GM12891 (cell line): ENCODE measurements at regions not wholly inside any gene's neighbourhood (a gene's known extent, or its start where the extent isn't known, plus 50 kb on each side); places are given as distances from the start of the nearest gene placed in this dataset.

Source experiments
- PAX5 ChIP-seq: IDR thresholded peaks from 2 replicates; pipeline ENCODE4 v1.6.1; 2011; ENCODE audit warnings: low read length, moderate library complexity, mild to moderate bottlenecking; ENCODE audit not compliant: insufficient read depth, severe bottlenecking
- POLR2A ChIP-seq: IDR thresholded peaks from 2 replicates; pipeline ENCODE4 v1.6.1; 2011; ENCODE audit warnings: low read depth, low read length, control low read depth
- POLR2AphosphoS5 ChIP-seq: IDR thresholded peaks from 2 replicates; pipeline ENCODE4 v1.6.1; 2011; ENCODE audit warnings: low read depth, low read length, control low read depth
- POU2F2 ChIP-seq: IDR thresholded peaks from 2 replicates; pipeline ENCODE4 v1.6.1; 2011; ENCODE audit warnings: low read depth, mild to moderate bottlenecking, control low read depth, low read length, moderate library complexity
- SPI1 ChIP-seq: IDR thresholded peaks from 2 replicates; pipeline ENCODE4 v1.6.1; 2011; ENCODE audit warnings: low read depth, low read length, control low read depth
- TAF1 ChIP-seq: IDR thresholded peaks from 2 replicates; pipeline ENCODE4 v1.6.1; 2011; ENCODE audit warnings: low read depth, low read length, control low read depth

DNA sequence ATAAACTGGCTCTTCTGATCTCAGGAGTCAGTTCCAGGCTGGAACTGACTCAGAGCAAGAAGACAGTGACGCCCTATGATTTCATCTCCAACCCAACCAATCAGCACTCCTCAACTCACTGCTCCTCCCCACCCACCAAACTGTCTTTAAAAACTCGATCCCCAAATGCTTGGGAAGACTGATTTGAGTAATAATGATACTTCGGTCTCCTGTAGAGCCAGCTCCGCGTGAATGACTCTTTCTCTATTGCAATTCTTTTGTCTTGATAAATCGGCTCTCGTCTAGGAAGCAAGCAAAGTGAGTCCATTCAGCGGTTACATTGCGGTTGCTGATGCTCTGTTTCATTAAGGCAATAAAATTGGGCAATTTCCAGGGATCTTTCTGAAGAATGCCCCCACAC is 1025.3 kb upstream of the CNTNAP5 start:
- TF ChIP-seq POLR2A (no peak), POLR2AphosphoS5 (no peak), POU2F2 (no peak), TAF1 (no peak), SPI1 (no peak), PAX5 (no peak)
